ACHN (cell line): ENCODE measurements at regions not wholly inside any gene's neighbourhood (a gene's known extent, or its start where the extent isn't known, plus 50 kb on each side); places are given as distances from the start of the nearest gene placed in this dataset.

ENCODE experiments used
- DNase-seq: peaks from one replicate; pipeline ENCODE4 v3.0.0-alpha.2; 2015
- in situ Hi-C: cut with HindIII; loops from 2 replicates; pipeline ENCODE4 v1.10.0; 2017; ENCODE audit warnings: low sequenced_read_pairs, low pct_ligation_motif_present, low pct_unique_long_range_greater_than_20kb

DNA sequence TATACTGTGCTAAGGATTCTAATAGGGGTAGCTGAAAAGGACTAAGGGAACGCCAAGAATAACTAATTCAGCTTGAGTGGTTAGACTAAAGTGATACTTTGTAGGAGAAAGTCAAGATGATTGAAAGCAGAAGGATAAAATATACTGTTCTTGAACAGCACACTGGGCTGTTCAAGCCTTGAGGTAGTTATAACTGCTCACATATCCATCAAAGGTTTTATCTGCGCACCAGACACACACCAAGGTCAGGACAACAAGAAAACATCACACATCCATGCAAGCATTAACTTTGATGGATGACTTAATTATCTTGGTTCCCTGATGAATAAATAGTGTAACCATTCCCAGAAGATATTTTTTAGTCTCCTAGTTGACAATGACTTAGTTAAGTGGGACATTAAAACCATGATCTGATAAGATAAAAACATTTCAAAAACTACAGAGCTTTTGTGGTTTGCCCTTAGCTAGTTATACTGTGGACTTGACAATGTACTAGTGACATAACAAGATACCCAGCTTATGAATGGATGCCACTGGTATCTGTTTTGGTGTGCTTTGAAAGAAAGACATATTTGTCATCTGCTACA, 728.9 kb downstream of the JRKL start:
- in situ Hi-C loops, result no loop called here
- no peak for DNase-seq

DNA sequence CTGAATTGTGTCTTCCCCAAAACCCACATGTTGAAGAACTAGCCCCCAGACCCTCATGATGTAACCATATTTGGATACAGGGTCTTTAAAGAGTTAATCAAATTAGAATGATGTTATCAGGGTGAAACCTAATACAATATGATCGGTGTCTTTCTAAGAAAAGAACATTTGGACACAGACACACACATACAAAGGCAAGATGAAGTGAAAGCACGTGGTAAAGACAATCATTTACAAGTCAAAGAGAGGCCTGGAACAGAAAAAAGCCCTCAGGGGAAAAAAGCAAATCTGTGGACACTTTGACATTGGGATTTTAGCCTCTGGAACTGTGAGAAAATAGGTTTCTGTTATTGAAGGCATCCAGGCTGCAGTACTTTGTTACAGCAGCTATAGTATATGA, 733.4 kb downstream of the JRKL start:
- in situ Hi-C loops, result no loop called here
- no peak for DNase-seq

DNA sequence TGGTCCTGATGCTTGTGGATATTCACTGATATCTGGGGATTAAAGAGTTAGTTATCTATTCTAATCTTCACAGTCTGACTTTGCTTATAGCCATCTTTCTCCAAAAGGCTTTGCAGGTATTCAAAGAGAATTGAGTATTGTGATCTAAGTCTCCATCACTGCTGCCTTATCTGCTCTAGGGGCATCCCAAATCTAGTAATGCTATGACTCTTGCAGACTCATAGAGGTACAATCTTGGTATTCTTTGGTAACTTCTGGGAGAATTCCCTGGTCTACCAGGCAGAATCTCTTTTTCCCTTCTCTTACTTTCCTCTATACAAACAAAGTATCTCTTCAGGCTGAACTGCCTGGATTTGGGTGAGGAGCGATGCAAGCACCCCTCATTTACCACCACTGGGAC, 746.3 kb downstream of the JRKL start:
- in situ Hi-C loops, result no loop called here

DNA sequence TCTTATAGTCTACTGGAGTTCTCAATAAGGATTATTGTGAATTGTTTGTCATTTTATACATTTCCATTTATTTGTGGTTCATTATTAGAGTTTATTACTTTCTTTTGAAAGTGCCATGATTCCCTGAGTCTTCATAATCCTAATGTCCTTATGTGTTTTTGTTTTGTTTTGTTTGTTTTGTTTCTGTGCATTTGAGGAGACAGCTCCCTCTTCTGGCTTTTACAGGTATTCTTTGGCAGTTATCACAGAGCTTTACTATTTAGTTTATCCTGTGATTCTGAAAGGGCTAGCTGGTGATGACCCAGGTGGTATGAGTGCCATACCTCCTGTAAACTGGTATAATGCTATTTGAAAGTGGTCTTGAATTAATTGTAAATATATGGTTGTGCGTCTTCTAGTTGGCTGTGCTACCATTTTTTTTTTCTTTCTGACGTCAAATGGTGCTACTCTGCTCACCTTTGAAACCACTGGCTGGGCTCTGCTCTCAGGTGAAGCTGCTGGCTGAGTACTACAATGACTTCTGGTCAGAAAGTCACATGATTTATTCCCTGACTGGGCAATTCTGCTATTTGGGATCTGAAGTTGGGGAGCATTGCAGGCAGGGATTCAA, 751.2 kb downstream of the JRKL start:
- in situ Hi-C loops, result no loop called here
- DNase-seq, result peak; percentile 26

More for the DNA sequence above, 746.3 kb downstream of the JRKL start:
- DNase-seq, result no peak

DNA sequence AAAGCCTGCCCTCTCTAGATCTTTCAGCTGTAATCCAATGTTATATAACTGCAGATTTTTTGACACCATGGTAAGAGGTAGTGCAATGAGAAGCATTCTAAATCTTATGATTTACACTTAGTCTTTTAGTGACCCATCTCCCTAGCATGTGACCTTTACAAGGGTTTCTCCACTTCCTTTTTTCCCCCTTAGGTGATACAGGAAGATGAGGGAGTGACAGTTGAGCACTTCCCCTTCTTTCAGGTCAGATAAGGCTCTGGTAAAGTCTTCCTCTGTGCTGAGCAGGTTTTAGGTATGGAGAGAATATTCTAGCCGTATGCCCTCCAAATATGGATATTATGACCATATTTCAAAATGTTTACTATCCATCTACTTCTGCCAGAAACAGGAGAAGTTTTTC, 753.6 kb downstream of the JRKL start:
- no peak for DNase-seq
- in situ Hi-C loops, result no loop called here

DNA sequence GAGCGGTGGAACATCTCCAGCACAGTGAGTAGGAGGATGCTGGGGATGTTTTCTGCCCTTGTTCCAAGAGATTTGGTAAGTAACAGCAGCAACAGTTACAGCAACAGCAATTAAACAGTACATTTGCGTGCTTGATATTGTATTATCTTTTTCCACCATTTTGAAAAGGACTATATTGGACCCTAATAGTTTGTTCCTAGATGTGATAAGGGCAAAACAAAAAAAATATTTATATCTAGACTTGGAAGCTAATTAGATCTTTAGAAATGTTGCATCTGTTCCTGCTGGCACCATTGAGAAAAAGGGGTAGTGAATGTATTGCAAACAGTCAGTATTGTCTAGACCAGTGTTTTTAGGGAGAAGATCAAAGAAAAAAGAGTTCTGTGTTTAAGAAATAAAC, 759.9 kb downstream of the JRKL start:
- in situ Hi-C loops, result no loop called here
- DNase-seq, result no peak

DNA sequence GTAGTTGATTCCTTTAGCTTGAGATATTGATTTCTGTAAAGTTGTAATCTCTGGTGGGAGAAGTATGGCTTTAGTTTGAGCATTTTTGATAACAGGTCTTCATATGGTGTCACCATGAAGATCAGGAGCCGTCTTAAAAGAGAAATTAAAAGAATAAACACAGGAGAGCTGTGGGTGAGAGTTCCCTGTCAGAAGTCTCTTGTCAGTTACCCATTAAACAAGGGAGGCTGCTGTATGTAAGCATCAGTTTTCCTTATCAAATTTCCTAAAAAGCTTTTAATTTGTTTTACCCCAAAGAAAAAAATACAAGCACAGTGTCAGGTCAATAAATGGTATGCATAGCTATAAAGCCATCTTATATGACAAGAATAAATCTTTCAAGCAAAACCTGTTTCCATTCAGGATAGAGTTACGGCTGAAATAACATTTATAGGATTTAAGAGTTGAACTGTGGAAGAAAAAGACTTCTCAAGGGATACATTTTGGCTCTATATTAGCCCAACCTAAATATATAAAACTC, 767.5 kb downstream of the JRKL start:
- in situ Hi-C loops, result no loop called here

DNA sequence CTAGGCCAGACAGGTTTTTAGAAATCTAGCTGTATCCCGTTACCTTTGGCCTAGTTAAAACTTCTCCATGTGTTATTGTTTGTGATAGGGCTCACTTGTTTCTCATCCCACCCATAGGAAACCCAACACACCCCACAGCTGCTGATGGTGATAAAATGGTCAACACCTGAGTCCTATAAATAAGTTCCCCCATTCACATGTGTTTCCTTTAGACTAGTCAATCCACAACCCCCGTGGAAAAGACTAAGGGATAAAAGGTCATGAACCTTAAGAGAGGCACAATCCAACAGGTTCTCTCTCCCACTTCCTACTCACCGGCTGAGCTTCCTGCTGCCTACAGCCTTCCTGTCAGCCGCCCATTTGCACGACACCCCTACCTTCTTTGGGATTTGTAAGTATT, 768.4 kb downstream of the JRKL start:
- in situ Hi-C loops, result no loop called here
- DNase-seq, result no peak

More for the DNA sequence above, 767.5 kb downstream of the JRKL start:
- DNase-seq, result no peak

DNA sequence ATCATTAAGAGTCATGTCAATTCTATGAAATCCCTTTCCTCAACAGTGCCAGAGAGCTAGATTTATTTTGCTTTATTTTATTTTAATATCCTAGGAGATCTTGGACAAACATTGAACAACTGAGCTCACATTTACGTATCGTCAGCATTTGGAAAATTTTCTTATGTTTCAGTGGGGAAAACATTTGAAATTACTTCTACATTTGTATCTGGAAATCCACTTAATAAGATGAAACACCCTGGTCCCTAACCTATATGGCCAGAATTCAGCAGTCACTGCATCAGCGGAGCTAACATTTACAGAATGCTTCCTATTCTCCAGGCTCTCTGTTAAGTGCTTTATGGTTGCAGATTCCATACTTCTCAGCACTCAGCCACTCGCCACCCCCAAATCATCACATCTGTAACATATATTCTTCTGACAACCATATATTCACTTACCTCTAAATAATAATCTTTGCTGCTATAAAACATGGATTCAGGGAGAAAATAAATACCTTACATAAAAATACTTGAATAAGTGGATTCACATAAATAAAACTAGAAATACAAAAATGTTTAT, 773.9 kb downstream of the JRKL start:
- DNase-seq, result no peak
- in situ Hi-C loops, result no loop called here

DNA sequence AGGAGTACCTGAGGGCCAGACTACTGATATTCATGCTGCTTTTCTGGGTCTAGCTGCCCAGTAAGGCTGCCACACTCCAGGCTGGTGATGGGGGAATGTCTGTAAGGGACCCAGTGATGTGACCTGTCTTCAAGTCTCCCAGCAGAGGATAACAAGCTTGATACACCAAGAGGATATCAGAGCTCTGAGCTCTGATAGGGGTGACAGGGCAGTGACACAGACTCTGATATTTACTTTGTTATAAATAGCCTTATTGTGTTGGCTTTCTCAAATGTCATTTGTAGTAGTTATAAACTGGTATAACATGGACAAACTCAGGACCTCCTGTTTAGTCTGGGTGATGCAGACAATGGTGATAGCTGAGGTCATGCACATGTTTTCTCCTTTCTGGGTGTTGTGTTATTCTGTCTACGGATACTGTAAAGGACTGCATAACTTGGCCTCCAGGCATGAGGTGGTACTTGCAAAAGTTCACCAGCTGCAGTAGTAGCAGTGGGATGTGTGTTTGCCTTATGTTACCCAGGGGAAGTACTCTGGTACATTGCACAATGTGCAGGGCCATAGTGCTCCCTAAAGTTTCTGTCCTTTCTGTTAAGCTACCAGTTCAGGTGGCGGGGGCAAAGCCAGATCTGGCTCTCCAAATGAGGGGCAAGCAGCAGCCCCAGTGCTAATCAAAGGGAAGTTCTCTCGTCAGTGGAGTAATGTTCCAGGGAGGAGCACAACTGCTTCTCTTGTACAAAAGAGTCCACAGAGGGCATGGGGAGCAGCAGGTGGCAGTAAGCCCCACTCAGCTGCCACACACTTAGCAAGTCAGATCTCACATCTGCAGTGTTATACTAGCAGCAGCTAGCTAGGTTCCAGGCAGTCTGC, 812.2 kb downstream of the JRKL start:
- in situ Hi-C loops, result no loop called here
- DNase-seq, result no peak

DNA sequence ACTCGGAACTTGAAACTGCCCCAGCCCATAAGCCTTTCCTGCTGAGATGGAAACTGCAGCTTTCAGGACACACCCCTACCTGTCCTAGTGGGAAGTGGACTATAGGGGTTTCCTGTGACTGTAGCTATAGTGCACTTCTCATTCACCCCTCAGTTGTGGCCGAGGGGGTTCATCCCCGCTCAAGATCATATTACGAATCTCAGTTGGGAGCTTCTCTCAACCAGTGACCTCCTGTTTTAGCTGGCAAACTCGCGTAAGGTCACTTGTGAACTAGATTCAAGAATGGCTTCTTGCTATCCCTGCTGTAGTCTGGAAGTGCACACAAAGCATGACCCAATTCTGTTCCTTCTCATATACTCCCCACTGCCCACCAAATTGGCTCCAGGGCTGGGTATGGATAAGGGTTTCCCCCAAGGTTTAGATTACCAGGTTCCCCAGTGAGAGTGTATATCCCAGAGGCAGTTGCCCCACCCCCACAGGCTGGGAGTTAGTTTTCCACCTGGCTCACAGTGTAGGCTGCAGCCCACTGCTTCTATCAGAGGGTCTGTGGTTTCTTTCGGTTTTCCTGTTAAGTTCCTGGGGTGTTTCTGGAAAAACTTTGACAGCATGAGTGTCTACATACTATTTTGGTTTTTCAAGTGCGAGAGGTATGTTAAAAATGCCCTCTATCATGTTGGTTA, 812.9 kb downstream of the JRKL start:
- in situ Hi-C loops, result no loop called here
- DNase-seq, result no peak

DNA sequence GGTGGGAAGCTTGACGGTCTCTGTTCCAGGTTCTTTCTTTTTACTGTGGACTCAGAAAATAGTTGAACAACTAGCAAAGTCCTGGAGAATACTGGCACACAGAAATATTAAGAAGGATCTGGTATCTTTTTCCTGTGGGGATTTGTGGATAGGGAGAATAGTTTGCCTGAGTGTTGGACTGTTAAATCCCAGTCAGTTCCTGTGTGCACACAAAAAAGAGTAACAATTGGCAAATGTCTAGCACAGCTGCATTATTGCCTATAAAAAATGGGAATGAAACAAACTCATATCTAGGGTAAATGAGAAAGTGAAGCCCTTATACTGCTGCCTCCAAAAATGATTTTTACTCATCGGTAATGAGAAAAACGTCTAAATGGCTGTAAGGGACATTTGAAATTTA, 828.2 kb downstream of the JRKL start:
- in situ Hi-C loops, result no loop called here

DNA sequence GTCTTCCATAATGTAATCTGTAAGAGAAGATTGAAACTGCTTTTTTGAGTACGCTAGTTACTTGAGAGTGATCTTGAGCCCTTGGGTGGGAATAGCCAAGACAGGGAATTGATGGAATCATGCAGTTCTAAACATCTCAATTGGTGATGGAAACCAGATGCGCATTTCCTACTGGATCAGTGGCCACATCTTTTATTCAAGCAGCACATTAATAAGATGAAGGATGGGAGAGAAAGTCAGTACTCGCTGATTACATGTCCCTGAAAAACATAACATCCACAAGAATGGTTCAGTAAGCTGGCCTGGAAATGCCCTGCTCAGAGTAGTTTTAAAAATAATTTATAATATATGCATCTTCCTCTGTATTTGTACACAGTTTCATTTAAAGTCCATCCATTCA, 833.8 kb downstream of the JRKL start:
- in situ Hi-C loops, result no loop called here

More for the DNA sequence above, 828.2 kb downstream of the JRKL start:
- DNase-seq, result no peak

DNA sequence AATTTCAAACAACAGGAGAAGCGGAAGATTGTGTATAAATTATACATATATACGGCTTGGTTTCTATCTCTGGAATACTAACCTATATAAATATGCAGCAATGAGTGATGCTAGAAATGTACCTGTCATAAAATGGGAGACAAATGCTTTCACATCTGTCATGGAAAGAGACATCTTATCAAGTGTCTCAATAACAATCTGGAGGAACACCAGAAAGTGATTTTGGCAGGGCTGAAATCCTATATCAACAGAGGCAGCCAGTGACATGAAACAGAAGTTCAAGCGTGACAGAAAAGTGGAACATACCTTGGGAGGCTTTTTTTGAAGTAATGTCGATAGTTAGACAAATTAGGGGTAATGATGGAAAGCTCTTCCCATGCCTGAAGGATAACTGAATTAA, 834.6 kb downstream of the JRKL start:
- in situ Hi-C loops, result no loop called here
- no peak for DNase-seq

More for the DNA sequence above, 833.8 kb downstream of the JRKL start:
- DNase-seq, result no peak

DNA sequence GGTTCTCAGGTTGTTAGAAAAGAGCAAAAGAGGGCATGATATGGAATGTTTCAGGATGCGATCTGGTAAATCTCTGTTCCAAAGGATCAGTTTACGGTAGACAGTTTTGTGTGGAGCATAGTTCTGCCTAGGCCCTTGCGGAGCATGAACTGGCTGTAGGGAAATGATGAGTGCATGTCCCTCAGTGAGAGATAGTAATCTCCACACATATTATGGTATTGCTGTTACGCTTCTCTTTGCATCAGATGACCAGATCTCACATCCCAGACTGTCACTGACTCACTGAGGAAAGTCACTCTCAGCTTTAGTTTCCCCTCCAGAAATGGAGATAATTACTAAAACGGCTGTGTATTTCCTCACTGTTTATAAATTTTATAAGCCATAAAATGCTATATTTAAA, 836.0 kb downstream of the JRKL start:
- in situ Hi-C loops, result no loop called here
- no peak for DNase-seq

DNA sequence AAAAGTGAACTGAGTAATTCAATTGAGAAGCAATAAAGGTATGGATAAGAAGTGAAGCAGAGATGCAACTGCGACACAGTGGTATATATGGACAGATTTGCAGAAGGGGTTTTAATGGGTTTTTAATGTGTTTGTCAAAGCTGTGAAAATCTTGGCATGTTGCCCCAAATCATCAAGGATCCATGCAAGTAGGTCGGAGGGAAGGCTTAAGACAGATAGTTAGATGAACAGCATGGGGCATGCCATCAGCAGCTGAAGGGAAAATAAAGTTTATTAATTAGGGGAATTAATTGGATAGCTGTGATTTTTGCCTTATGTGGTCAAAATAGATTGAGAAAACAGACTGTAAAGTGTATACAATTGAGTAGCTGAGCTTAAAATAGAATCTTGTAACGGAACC, 840.1 kb downstream of the JRKL start:
- in situ Hi-C loops, result no loop called here

DNA sequence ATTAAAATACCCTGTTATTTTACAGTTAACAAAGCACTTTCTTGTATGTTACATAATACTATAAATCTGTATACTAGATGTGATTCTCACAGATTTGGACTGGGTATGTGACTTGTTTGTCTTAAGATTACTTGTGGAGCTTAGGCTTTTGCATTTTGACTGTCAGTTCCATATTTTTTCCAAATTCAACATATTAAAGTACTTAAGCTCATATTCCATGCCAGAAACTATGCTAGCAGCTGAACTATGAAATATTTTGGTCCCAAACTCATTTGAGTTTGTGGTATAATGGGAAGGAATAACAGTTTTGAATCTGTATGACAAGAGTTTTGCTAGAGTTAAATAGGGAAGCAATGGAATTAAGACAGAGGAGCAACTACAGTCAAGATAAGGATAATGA, 841.4 kb downstream of the JRKL start:
- in situ Hi-C loops, result no loop called here

More for the DNA sequence above, 840.1 kb downstream of the JRKL start:
- DNase-seq, result no peak

DNA sequence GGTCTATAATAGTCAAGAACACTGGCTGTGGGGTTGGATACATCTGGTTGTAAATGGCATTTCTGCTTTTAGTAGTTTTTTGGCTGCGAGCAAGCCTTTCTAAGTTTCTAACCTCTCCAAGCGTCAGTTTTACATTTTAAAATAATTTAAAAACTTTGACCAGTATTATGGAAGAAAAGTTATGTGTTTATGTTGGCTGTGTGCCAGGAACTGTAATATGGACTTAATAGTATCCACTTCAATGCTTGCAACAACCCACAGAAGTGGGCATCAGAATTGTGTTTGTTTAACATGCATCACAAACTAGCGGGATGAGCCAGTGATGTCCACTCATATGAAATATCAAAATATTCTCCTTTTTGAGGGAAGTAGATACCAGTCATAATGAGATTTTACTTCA, 844.2 kb downstream of the JRKL start:
- in situ Hi-C loops, result no loop called here
- no peak for DNase-seq

More for the DNA sequence above, 841.4 kb downstream of the JRKL start:
- DNase-seq, result no peak

DNA sequence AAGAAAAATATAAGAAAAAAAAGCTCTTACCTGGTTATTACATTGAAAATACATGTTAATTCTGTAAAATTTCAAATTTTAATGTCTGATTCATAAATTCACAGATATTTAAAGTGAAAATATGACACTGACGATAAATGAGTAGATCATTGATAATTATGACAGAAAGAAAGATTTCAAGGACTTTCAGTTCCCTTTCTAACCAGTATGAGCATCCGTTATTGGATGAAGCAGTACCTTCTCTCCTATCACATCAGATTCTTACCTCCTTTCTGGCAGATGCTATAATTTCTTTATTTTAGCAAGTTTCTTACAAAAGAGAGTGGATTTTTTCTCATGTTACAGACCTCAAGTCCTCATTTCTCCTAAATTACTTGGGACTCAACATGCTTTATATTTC, 847.3 kb downstream of the JRKL start:
- no peak for DNase-seq
- in situ Hi-C loops, result no loop called here
